ENCODE measurements at regions not wholly inside any gene's neighbourhood (a gene's known extent, or its start where the extent isn't known, plus 50 kb on each side); places are given as distances from the start of the nearest gene placed in this dataset.
"Not testable (repeated sequence)": the region's sequence is repeated elsewhere in the genome, so short reads cannot be mapped to it uniquely, and the experiment has no call there.

GRCh38 chr1:99438656-99439230, 174.5 kb downstream of the PLPPR4 start:
- WGBS, result 91% methylated on average over 4 of the region's 4 CpGs
- Histone ChIP-seq H3K79me1 (replicated peaks; ENCODE audit: low read length, poor library complexity, severe bottlenecking) (no peaks in the 10 kb centered on the region), H3K36me3 (ENCODE audit: control insufficient read depth in 1 of 2, insufficient read depth in 2 of 2, low read depth in 1 of 2, low read length in 2 of 2) (no peaks in the 10 kb centered on the region), H3K18ac (ENCODE audit: low read depth in 1 of 2, low read length in 2 of 2) (no peak overlapping the region), H3K4me3 (ENCODE audit: insufficient read depth in 1 of 2, low read depth in 1 of 2, low read length in 2 of 2) (no peak overlapping the region), H3K9ac (ENCODE audit: low read length) (no peak overlapping the region), H2AFZ (ENCODE audit: low read depth, low read length) (no peak overlapping the region), H4K8ac (ENCODE audit: low read length) (no peak overlapping the region), H3K23ac (ENCODE audit: low read length in 2 of 2) (no peak overlapping the region), H3K14ac (ENCODE audit: low read length in 2 of 2) (no peak overlapping the region), H2AK5ac (ENCODE audit: low read length, severe bottlenecking) (no peak overlapping the region), H2BK15ac (ENCODE audit: low read depth, poor library complexity, severe bottlenecking) (no peak overlapping the region), H3K9me3 (ENCODE audit: control insufficient read depth, low read length) (no peaks in the 10 kb centered on the region), H3K27me3 (ENCODE audit: control insufficient read depth in 1 of 2, insufficient read depth in 1 of 2, low read length in 2 of 2) (no peaks in the 10 kb centered on the region), H2BK12ac (ENCODE audit: low read length in 2 of 2) (no peak overlapping the region), H3K4me1 (ENCODE audit: control insufficient read depth, insufficient read depth, low read depth, low read length) (no peaks in the 10 kb centered on the region), H3K4ac (ENCODE audit: low read depth in 1 of 2, low read length in 2 of 2) (no peak overlapping the region), H2BK120ac (ENCODE audit: low read depth, low read length) (no peak overlapping the region), H4K91ac (ENCODE audit: low read length) (no peak overlapping the region), H2BK5ac (ENCODE audit: low read depth, low read length, poor library complexity, severe bottlenecking) (no peak overlapping the region), H3K4me2 (ENCODE audit: low read length, poor library complexity, severe bottlenecking) (no peak overlapping the region), H3K27ac (ENCODE audit: low read length, poor library complexity, severe bottlenecking) (no peak overlapping the region)
- DNase-seq, result peak; percentile 24

- Histone ChIP-seq H3K9ac (ENCODE audit: low read length) (no peak overlapping the region), H3K9me3 (ENCODE audit: control insufficient read depth, low read length) (no peaks in the 10 kb centered on the region), H3K4ac (ENCODE audit: low read depth in 1 of 2, low read length in 2 of 2) (no peak overlapping the region), H3K79me1 (replicated peaks; ENCODE audit: low read length, poor library complexity, severe bottlenecking) (no peaks in the 10 kb centered on the region), H3K36me3 (ENCODE audit: control insufficient read depth in 1 of 2, insufficient read depth in 2 of 2, low read depth in 1 of 2, low read length in 2 of 2) (no peaks in the 10 kb centered on the region), H3K27me3 (ENCODE audit: control insufficient read depth in 1 of 2, insufficient read depth in 1 of 2, low read length in 2 of 2) (no peaks in the 10 kb centered on the region), H3K27ac (ENCODE audit: low read length, poor library complexity, severe bottlenecking) (no peak overlapping the region), H3K18ac (ENCODE audit: low read depth in 1 of 2, low read length in 2 of 2) (no peak overlapping the region), H2AFZ (ENCODE audit: low read depth, low read length) (no peak overlapping the region), H3K4me1 (ENCODE audit: control insufficient read depth, insufficient read depth, low read depth, low read length) (no peaks in the 10 kb centered on the region), H4K91ac (ENCODE audit: low read length) (no peak overlapping the region), H2BK5ac (ENCODE audit: low read depth, low read length, poor library complexity, severe bottlenecking) (no peak overlapping the region), H2BK12ac (ENCODE audit: low read length in 2 of 2) (no peak overlapping the region), H3K14ac (ENCODE audit: low read length in 2 of 2) (no peak overlapping the region), H2BK15ac (ENCODE audit: low read depth, poor library complexity, severe bottlenecking) (no peak overlapping the region), H2AK5ac (ENCODE audit: low read length, severe bottlenecking) (no peak overlapping the region), H2BK120ac (ENCODE audit: low read depth, low read length) (no peak overlapping the region), H3K4me2 (ENCODE audit: low read length, poor library complexity, severe bottlenecking) (no peak overlapping the region), H3K23ac (ENCODE audit: low read length in 2 of 2) (no peak overlapping the region), H3K4me3 (ENCODE audit: insufficient read depth in 1 of 2, low read depth in 1 of 2, low read length in 2 of 2) (no peak overlapping the region), H4K8ac (ENCODE audit: low read length) (no peak overlapping the region)
- 50% methylated on average over 2 of the region's 3 CpGs for WGBS
- DNase-seq, result no peak
Measured at GRCh38 chr1:99439433-99440075, 175.3 kb downstream of the PLPPR4 start.

- H2BK12ac ChIP-seq (ENCODE audit: low read length in 2 of 2), result no peak overlapping the region
- H3K14ac ChIP-seq (ENCODE audit: low read length in 2 of 2), result no peak overlapping the region
- no peak overlapping the region for H3K23ac ChIP-seq (ENCODE audit: low read length in 2 of 2)
Measured at GRCh38 chr1:99441299-99442095, 177.2 kb downstream of the PLPPR4 start.

GRCh38 chr1:99444211-99444927, 180.1 kb downstream of the PLPPR4 start:
- H3K4ac ChIP-seq (ENCODE audit: low read depth in 1 of 2, low read length in 2 of 2); H3K9me3 ChIP-seq (ENCODE audit: control insufficient read depth, low read length); H2BK5ac ChIP-seq (ENCODE audit: low read depth, low read length, poor library complexity, severe bottlenecking); H3K4me2 ChIP-seq (ENCODE audit: low read length, poor library complexity, severe bottlenecking); H2BK12ac ChIP-seq (ENCODE audit: low read length in 2 of 2); H3K9ac ChIP-seq (ENCODE audit: low read length); H2AK5ac ChIP-seq (ENCODE audit: low read length, severe bottlenecking); H3K18ac ChIP-seq (ENCODE audit: low read depth in 1 of 2, low read length in 2 of 2); H4K8ac ChIP-seq (ENCODE audit: low read length); H3K27ac ChIP-seq (ENCODE audit: low read length, poor library complexity, severe bottlenecking); H2BK120ac ChIP-seq (ENCODE audit: low read depth, low read length); DNase-seq; H2BK15ac ChIP-seq (ENCODE audit: low read depth, poor library complexity, severe bottlenecking); H3K4me1 ChIP-seq (ENCODE audit: control insufficient read depth, insufficient read depth, low read depth, low read length); H2AFZ ChIP-seq (ENCODE audit: low read depth, low read length); H3K4me3 ChIP-seq (ENCODE audit: insufficient read depth in 1 of 2, low read depth in 1 of 2, low read length in 2 of 2); H3K27me3 ChIP-seq (ENCODE audit: control insufficient read depth in 1 of 2, insufficient read depth in 1 of 2, low read length in 2 of 2); H4K91ac ChIP-seq (ENCODE audit: low read length); H3K36me3 ChIP-seq (ENCODE audit: control insufficient read depth in 1 of 2, insufficient read depth in 2 of 2, low read depth in 1 of 2, low read length in 2 of 2); H3K14ac ChIP-seq (ENCODE audit: low read length in 2 of 2); H3K79me1 ChIP-seq (replicated peaks; ENCODE audit: low read length, poor library complexity, severe bottlenecking); H3K23ac ChIP-seq (ENCODE audit: low read length in 2 of 2): not testable (repeated sequence)
- 99% methylated on average over 4 of the region's 6 CpGs for WGBS

More at GRCh38 chr1:99441299-99442095, 177.2 kb downstream of the PLPPR4 start:
- no peak overlapping the region for H3K4me2 ChIP-seq (ENCODE audit: low read length, poor library complexity, severe bottlenecking)
- H3K79me1 ChIP-seq (replicated peaks; ENCODE audit: low read length, poor library complexity, severe bottlenecking), result no peaks in the 10 kb centered on the region
- no peak overlapping the region for H2AFZ ChIP-seq (ENCODE audit: low read depth, low read length)
- DNase-seq, result peak; percentile 67
- H2AK5ac ChIP-seq (ENCODE audit: low read length, severe bottlenecking), result no peak overlapping the region
- H3K4me1 ChIP-seq (ENCODE audit: control insufficient read depth, insufficient read depth, low read depth, low read length), result no peaks in the 10 kb centered on the region
- no peak overlapping the region for H3K27ac ChIP-seq (ENCODE audit: low read length, poor library complexity, severe bottlenecking)
- peak overlapping the region; percentile 32 for H3K9ac ChIP-seq (ENCODE audit: low read length)
- H3K4ac ChIP-seq (ENCODE audit: low read depth in 1 of 2, low read length in 2 of 2), result no peak overlapping the region
- no peak overlapping the region for H4K91ac ChIP-seq (ENCODE audit: low read length)
- no peak overlapping the region for H3K18ac ChIP-seq (ENCODE audit: low read depth in 1 of 2, low read length in 2 of 2)
- 61% methylated on average over 6 of the region's 6 CpGs for WGBS
- H3K27me3 ChIP-seq (ENCODE audit: control insufficient read depth in 1 of 2, insufficient read depth in 1 of 2, low read length in 2 of 2), result no peaks in the 10 kb centered on the region
- no peaks in the 10 kb centered on the region for H3K36me3 ChIP-seq (ENCODE audit: control insufficient read depth in 1 of 2, insufficient read depth in 2 of 2, low read depth in 1 of 2, low read length in 2 of 2)
- H3K4me3 ChIP-seq (ENCODE audit: insufficient read depth in 1 of 2, low read depth in 1 of 2, low read length in 2 of 2), result no peak overlapping the region
- H4K8ac ChIP-seq (ENCODE audit: low read length), result no peak overlapping the region
- no peak overlapping the region for H2BK15ac ChIP-seq (ENCODE audit: low read depth, poor library complexity, severe bottlenecking)
- no peaks in the 10 kb centered on the region for H3K9me3 ChIP-seq (ENCODE audit: control insufficient read depth, low read length)
- H2BK120ac ChIP-seq (ENCODE audit: low read depth, low read length), result no peak overlapping the region
- no peak overlapping the region for H2BK5ac ChIP-seq (ENCODE audit: low read depth, low read length, poor library complexity, severe bottlenecking)
